Panc1 (cell line): ENCODE measurements at regions not wholly inside any gene's neighbourhood (a gene's known extent, or its start where the extent isn't known, plus 50 kb on each side); places are given as distances from the start of the nearest gene placed in this dataset.

Experiments used
- CTCF ChIP-seq: fragments of 450-650 bp; IDR thresholded peaks from 2 replicates; pipeline ENCODE4 v1.5.1; 2017; ENCODE audit warnings: mild to moderate bottlenecking
- TCF7L2 ChIP-seq: IDR thresholded peaks from 2 replicates; pipeline ENCODE4 v1.6.1; 2011; ENCODE audit warnings: mild to moderate bottlenecking, low read depth, low read length, inconsistent platforms

- TF ChIP-seq CTCF (no peak), TCF7L2 (no peak)
These were observed 385.8 kb downstream of the EFNA5 start for GRCh38 chr5:107284822-107285525.
